HepG2 (cell line): ENCODE measurements at regions not wholly inside any gene's neighbourhood (a gene's known extent, or its start where the extent isn't known, plus 50 kb on each side); places are given as distances from the start of the nearest gene placed in this dataset.

Experiments
- GMEB2 ChIP-seq: IDR thresholded peaks from 2 replicates; pipeline ENCODE4 v1.6.1; 2016; ENCODE audit warnings: missing biosample characterization, missing genetic modification reagents, low read depth
- GRHL1 ChIP-seq: sonication (generic); formaldehyde crosslinking; conservative IDR thresholded peaks from 2 replicates; pipeline ENCODE4 v1.8.0; 2022; ENCODE audit warnings: missing genetic modification reagents
- IRF2 ChIP-seq: IDR thresholded peaks from 2 replicates; pipeline ENCODE4 v1.6.1; 2018; ENCODE audit warnings: missing genetic modification reagents, missing compliant biosample characterization
- RFX5 ChIP-seq: IDR thresholded peaks from 2 replicates; pipeline ENCODE4 v1.6.1; 2011; ENCODE audit warnings: low read depth, low read length, improper control_type of control experiment
- SNAPC4 ChIP-seq: sonication (generic); formaldehyde crosslinking; IDR thresholded peaks from 2 replicates; pipeline ENCODE4 v1.4.0; 2020; ENCODE audit warnings: mild to moderate bottlenecking, missing genetic modification reagents
- SRSF1 ChIP-seq: fragments of 200-400 bp; formaldehyde crosslinking; optimal IDR thresholded peaks from 2 replicates; pipeline ENCODE3; 2017; ENCODE audit warnings: mild to moderate bottlenecking, low read depth, low read length, moderate library complexity
- ZBTB21 ChIP-seq: sonication (generic); formaldehyde crosslinking; IDR thresholded peaks from 2 replicates; pipeline ENCODE4 v1.4.0; 2020; ENCODE audit warnings: missing genetic modification reagents
- ZNF687 ChIP-seq: sonication (generic); formaldehyde crosslinking; IDR thresholded peaks from 2 replicates; pipeline ENCODE4 v1.5.1; 2020; ENCODE audit warnings: mild to moderate bottlenecking, missing genetic modification reagents, moderate library complexity
- TF ChIP-seq, protein P1 (sequence below): IDR thresholded peaks from 2 replicates; pipeline ENCODE4 v1.6.1; 2016; ENCODE audit warnings: mild to moderate bottlenecking, missing biosample characterization, missing genetic modification reagents

GRCh38 chr13:68345963-68346531 is 1115.9 kb upstream of the PCDH9 start (continued):
- TF ChIP-seq GRHL1 (CRISPR knock-in tag), result no peak
- no peak for TF ChIP-seq ZNF687 (CRISPR knock-in tag)
- TF ChIP-seq GMEB2, result no peak
- TF ChIP-seq, protein P1, sequence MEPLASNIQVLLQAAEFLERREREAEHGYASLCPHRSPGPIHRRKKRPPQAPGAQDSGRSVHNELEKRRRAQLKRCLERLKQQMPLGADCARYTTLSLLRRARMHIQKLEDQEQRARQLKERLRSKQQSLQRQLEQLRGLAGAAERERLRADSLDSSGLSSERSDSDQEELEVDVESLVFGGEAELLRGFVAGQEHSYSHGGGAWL (CRISPR knock-in tag), result no peak
- TF ChIP-seq RFX5, result no peak
- no peak for TF ChIP-seq SNAPC4 (CRISPR knock-in tag)
- no peak for TF ChIP-seq IRF2
- TF ChIP-seq ZBTB21 (CRISPR knock-in tag), result no peak
- TF ChIP-seq SRSF1, result no peak
